ENCODE measurements at regions not wholly inside any gene's neighbourhood (a gene's known extent, or its start where the extent isn't known, plus 50 kb on each side); places are given as distances from the start of the nearest gene placed in this dataset.

- Histone ChIP-seq H3K9me3 (ENCODE audit: insufficient read depth, low read depth) (no peaks in the 10 kb centered on the region), H2AFZ (no peak overlapping the region), H3K4me2 (no peak overlapping the region), H4K20me1 (ENCODE audit: insufficient read depth) (no peaks in the 10 kb centered on the region), H3K27ac (no peak overlapping the region), H3K27me3 (ENCODE audit: insufficient read depth, low read depth) (no peaks in the 10 kb centered on the region), H3K36me3 (ENCODE audit: low read depth) (no peaks in the 10 kb centered on the region), H3K9me2 (ENCODE audit: insufficient read depth) (no peaks in the 10 kb centered on the region), H3K4me3 (no peak overlapping the region), H3K4me1 (replicated peaks; ENCODE audit: insufficient read depth) (no peaks in the 10 kb centered on the region), H3K79me2 (ENCODE audit: low read depth) (no peaks in the 10 kb centered on the region), H3F3A (ENCODE audit: insufficient read depth, low read depth) (no peaks in the 10 kb centered on the region)
- intact Hi-C loops (cut with micrococcal nuclease; ENCODE audit: unreplicated experiment) = no loop called here
- no peak for DNase-seq
- no peak for TF ChIP-seq EZH2 (IDR thresholded peaks at IDR 0.05; ENCODE audit: low read depth)
- TF ChIP-seq CTCF (conservative IDR thresholded peaks at IDR 0.05) = no peak
- CTCF ChIA-PET = no interaction called here
- POLR2A ChIA-PET (ENCODE audit: unreplicated experiment) = no interaction called here
- no TSS peak for BruUV-seq (replicated peaks)
Measured at GRCh38 chr11:27574342-27574741, 67.8 kb upstream of the LIN7C start.

GRCh38 chr11:27573024-27573423 is 66.5 kb upstream of the LIN7C start:
- ChIA-PET POLR2A (ENCODE audit: unreplicated experiment) (no interaction called here), CTCF (no interaction called here)
- Histone ChIP-seq H3K9me3 (ENCODE audit: insufficient read depth, low read depth) (no peaks in the 10 kb centered on the region), H3K4me1 (replicated peaks; ENCODE audit: insufficient read depth) (no peaks in the 10 kb centered on the region), H3K27me3 (ENCODE audit: insufficient read depth, low read depth) (no peaks in the 10 kb centered on the region), H2AFZ (no peak overlapping the region), H3K36me3 (ENCODE audit: low read depth) (no peaks in the 10 kb centered on the region), H3K4me3 (no peak overlapping the region), H3K4me2 (no peak overlapping the region), H4K20me1 (ENCODE audit: insufficient read depth) (no peaks in the 10 kb centered on the region), H3K9me2 (ENCODE audit: insufficient read depth) (no peaks in the 10 kb centered on the region), H3F3A (ENCODE audit: insufficient read depth, low read depth) (no peaks in the 10 kb centered on the region), H3K27ac (no peak overlapping the region), H3K79me2 (ENCODE audit: low read depth) (no peaks in the 10 kb centered on the region)
- BruUV-seq (replicated peaks) = no TSS peak
- intact Hi-C loops (cut with micrococcal nuclease; ENCODE audit: unreplicated experiment) = no loop called here
- no peak for DNase-seq
- TF ChIP-seq CTCF (conservative IDR thresholded peaks at IDR 0.05) = no peak
- TF ChIP-seq EZH2 (IDR thresholded peaks at IDR 0.05; ENCODE audit: low read depth) = no peak

GRCh38 chr11:27571154-27571810 is 64.7 kb upstream of the LIN7C start:
- H3K27me3 ChIP-seq (ENCODE audit: insufficient read depth, low read depth) = no peaks in the 10 kb centered on the region
- CTCF ChIA-PET = no interaction called here
- BruUV-seq (replicated peaks) = no TSS peak
- no peak overlapping the region for H3K4me2 ChIP-seq
- no peaks in the 10 kb centered on the region for H3K9me3 ChIP-seq (ENCODE audit: insufficient read depth, low read depth)
- POLR2A ChIA-PET (ENCODE audit: unreplicated experiment) = no interaction called here
- intact Hi-C loops (cut with micrococcal nuclease; ENCODE audit: unreplicated experiment) = no loop called here
- H3K4me3 ChIP-seq = no peak overlapping the region
- TF ChIP-seq EZH2 (IDR thresholded peaks at IDR 0.05; ENCODE audit: low read depth) (no peak), CTCF (conservative IDR thresholded peaks at IDR 0.05) (no peak)
- H3K27ac ChIP-seq = no peak overlapping the region
- H3K79me2 ChIP-seq (ENCODE audit: low read depth) = no peaks in the 10 kb centered on the region
- H2AFZ ChIP-seq = no peak overlapping the region
- H3K9me2 ChIP-seq (ENCODE audit: insufficient read depth) = no peaks in the 10 kb centered on the region
- DNase-seq = no peak
- no peaks in the 10 kb centered on the region for H3K4me1 ChIP-seq (replicated peaks; ENCODE audit: insufficient read depth)
- no peaks in the 10 kb centered on the region for H3K36me3 ChIP-seq (ENCODE audit: low read depth)
- H3F3A ChIP-seq (ENCODE audit: insufficient read depth, low read depth) = no peaks in the 10 kb centered on the region
- no peaks in the 10 kb centered on the region for H4K20me1 ChIP-seq (ENCODE audit: insufficient read depth)
